ENCODE measurements at regions not wholly inside any gene's neighbourhood (a gene's known extent, or its start where the extent isn't known, plus 50 kb on each side); places are given as distances from the start of the nearest gene placed in this dataset.

GRCh38 chr7:142359694-142360279 lies 101.9 kb upstream of the PRSS58 start:
- no peak for TF ChIP-seq SMAD3 (CRISPR knock-in tag; IDR thresholded peaks at IDR 0.05)
- no peak for TF ChIP-seq EEA1 (CRISPR knock-in tag; IDR thresholded peaks at IDR 0.05; ENCODE audit: borderline replicate concordance)
